ENCODE measurements at regions not wholly inside any gene's neighbourhood (a gene's known extent, or its start where the extent isn't known, plus 50 kb on each side); places are given as distances from the start of the nearest gene placed in this dataset.
A peak's percentile ranks its signal among the peaks of the same experiment; 100 is the strongest.
"Not testable (repeated sequence)": the region's sequence is repeated elsewhere in the genome, so short reads cannot be mapped to it uniquely, and the experiment has no call there.

DNA sequence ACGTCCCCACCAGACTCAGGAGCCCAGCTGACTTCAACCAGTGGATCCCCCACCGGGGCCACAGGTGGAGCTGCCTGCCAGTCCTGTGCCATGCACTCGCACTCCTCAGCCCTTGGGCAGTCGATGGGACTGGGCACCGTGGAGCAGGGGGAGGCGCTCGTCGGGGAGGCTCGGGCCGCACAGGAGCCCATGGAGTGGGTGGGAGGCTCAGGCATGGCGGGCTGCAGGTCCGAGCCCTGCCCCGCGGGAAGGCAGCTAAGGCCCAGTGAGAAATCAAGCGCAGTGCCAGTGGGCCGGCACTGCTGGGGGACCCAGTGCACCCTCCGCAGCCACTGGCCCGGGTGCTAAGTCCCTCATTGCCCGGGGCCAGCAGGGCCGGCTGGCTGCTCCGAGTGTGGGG lies 52.3 kb upstream of the LRRC30 start:
- H3K27me3 Mint-ChIP-seq (ENCODE audit: low read depth): peaks cover 19% of the 10 kb centered on the region
- not testable (repeated sequence) for H3K4me1 Mint-ChIP-seq; H3K27ac Mint-ChIP-seq; H3K4me3 Mint-ChIP-seq; H3K36me3 Mint-ChIP-seq (ENCODE audit: low read depth)
- peaks cover 15% of the 10 kb centered on the region for H3K9me3 Mint-ChIP-seq

DNA sequence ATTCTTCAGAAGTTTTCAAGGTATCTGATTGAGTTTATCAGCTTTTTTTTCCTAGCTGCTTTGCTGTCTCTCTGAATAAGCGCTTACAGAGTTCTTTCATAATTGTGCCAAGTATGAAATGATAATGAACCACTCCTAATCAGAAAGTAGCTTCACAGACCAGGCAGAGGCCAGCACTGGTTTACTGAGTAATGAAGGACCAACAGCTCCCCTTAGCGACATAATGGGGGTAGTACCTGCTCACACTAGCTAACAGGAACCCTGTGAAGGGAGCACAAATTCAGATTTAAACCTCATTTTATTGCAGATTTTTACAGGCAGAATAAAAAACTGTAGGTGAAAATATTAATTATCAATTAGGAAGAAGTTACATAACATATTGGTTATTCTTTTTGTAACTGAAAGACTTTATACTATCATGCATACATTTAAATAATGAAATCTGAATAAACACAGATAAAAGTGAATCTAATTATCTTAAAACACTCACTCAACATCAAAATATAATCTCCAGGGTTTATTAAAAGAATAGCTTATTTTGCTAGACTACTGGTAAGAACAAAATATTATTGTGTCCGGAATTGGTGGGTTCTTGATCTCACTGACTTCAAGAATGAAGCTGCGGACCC lies 53.7 kb upstream of the LRRC30 start:
- no peaks in the 10 kb centered on the region for H3K36me3 Mint-ChIP-seq (ENCODE audit: low read depth)
- peaks cover 21% of the 10 kb centered on the region for H3K27me3 Mint-ChIP-seq (ENCODE audit: low read depth)
- peaks cover 3% of the 10 kb centered on the region for H3K4me1 Mint-ChIP-seq
- peak; percentile 75 to 89 (median 87) for TF ChIP-seq CTCF (IDR thresholded peaks at IDR 0.05; ENCODE audit: unreplicated experiment in 3 of 3)
- no peak overlapping the region for H3K27ac Mint-ChIP-seq
- H3K4me3 Mint-ChIP-seq: no peak overlapping the region
- peaks cover 6% of the 10 kb centered on the region for H3K9me3 Mint-ChIP-seq

- H3K4me1 Mint-ChIP-seq: peaks cover 8% of the 10 kb centered on the region
- H3K27ac Mint-ChIP-seq: no peak overlapping the region
- H3K9me3 Mint-ChIP-seq: no peaks in the 10 kb centered on the region
- H3K27me3 Mint-ChIP-seq (ENCODE audit: low read depth): peaks cover 19% of the 10 kb centered on the region
- H3K36me3 Mint-ChIP-seq (ENCODE audit: low read depth): no peaks in the 10 kb centered on the region
- no peak overlapping the region for H3K4me3 Mint-ChIP-seq
- no peak for TF ChIP-seq CTCF (IDR thresholded peaks at IDR 0.05; ENCODE audit: unreplicated experiment in 3 of 3)
These were observed 56.4 kb upstream of the LRRC30 start for GRCh38 chr18:7174344-7175095.

DNA sequence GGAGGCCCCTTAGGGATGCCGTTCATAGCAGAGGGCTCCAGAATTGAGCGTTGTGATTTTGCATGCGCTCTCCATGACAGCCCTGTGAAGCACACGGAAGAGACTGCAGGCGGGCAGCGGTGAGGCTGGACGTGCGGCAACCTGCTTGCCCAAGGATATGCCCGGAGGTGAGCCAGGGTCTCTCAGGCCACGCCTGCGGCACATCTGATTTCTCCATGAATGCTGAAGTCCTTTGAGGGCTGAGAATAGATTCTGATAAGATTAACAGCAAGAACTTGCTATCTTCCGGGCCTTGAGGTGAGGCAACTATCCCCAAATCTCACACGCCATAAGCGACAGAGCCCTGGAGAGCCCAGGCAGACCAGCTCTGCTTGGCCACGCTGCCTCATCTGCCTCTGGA lies 55.6 kb upstream of the LAMA1 start:
- Mint-ChIP-seq H3K9me3 (no peaks in the 10 kb centered on the region), H3K4me3 (no peak overlapping the region), H3K4me1 (peaks cover 8% of the 10 kb centered on the region), H3K36me3 (ENCODE audit: low read depth) (no peaks in the 10 kb centered on the region), H3K27me3 (ENCODE audit: low read depth) (peaks cover 19% of the 10 kb centered on the region), H3K27ac (no peak overlapping the region)
- TF ChIP-seq CTCF (IDR thresholded peaks at IDR 0.05; ENCODE audit: unreplicated experiment in 3 of 3): no peak

DNA sequence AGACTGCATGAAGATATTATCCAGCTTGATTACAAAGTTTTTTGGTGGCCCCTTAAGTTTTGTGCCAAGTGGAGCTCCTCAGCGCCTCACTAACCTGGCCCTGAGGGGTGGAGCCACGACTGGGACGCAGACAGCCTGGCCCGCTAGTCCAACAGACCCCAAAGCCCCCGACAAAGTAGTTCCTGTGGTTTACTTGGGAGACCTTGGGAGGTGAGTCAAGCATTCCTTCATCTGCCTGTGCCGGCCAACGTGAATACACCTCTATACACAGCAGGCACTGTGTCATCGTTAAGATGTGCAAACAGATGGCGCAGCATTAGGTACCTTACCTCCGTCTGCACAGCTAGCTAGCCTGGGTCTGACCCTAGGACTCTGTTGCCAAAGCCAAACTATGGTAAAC lies 55.0 kb upstream of the LAMA1 start:
- Mint-ChIP-seq H3K4me3 (no peak overlapping the region), H3K9me3 (no peaks in the 10 kb centered on the region), H3K27me3 (ENCODE audit: low read depth) (peaks cover 19% of the 10 kb centered on the region), H3K27ac (no peak overlapping the region), H3K36me3 (ENCODE audit: low read depth) (no peaks in the 10 kb centered on the region), H3K4me1 (peaks cover 8% of the 10 kb centered on the region)
- TF ChIP-seq CTCF (IDR thresholded peaks at IDR 0.05; ENCODE audit: unreplicated experiment in 3 of 3): no peak

DNA sequence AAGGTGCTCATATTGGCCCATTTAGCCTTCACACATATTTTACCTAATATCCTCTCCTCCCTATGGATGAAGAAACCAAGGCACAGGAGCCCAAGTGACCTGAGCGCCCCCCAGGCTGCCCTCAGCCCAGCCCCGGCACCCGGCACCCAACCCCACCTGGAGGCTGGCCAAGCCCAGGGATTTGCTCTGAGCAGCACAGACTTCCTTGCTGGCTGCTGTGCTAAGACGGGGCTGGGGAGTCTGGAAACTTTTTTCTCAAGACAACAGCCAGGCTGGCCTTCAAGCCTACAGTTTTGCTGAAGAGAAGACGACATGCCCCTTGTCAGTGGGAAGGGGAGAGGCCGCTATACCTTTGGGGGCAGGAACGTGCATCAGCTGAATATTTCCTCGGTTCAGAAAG lies 52.7 kb upstream of the LAMA1 start:
- no peak for TF ChIP-seq CTCF (IDR thresholded peaks at IDR 0.05; ENCODE audit: unreplicated experiment in 3 of 3)
- H3K4me3 Mint-ChIP-seq: no peak overlapping the region
- H3K27me3 Mint-ChIP-seq (ENCODE audit: low read depth): peaks cover 15% of the 10 kb centered on the region
- no peak overlapping the region for H3K27ac Mint-ChIP-seq
- H3K9me3 Mint-ChIP-seq: no peaks in the 10 kb centered on the region
- peaks cover 8% of the 10 kb centered on the region for H3K4me1 Mint-ChIP-seq
- no peaks in the 10 kb centered on the region for H3K36me3 Mint-ChIP-seq (ENCODE audit: low read depth)

Measured in nephron (organoid).